Ishikawa (cell line): ENCODE measurements at regions not wholly inside any gene's neighbourhood (a gene's known extent, or its start where the extent isn't known, plus 50 kb on each side); places are given as distances from the start of the nearest gene placed in this dataset.

Source experiments
- CEBPB ChIP-seq: IDR thresholded peaks from 2 replicates; pipeline ENCODE4 v1.6.1; 2012
- CREB1 ChIP-seq: IDR thresholded peaks from 2 replicates; pipeline ENCODE4 v1.6.1; 2012; ENCODE audit warnings: low read depth
- EGR1 ChIP-seq: IDR thresholded peaks from 2 replicates; pipeline ENCODE4 v1.6.1; 2012
- EP300 ChIP-seq: IDR thresholded peaks from 2 replicates; pipeline ENCODE4 v1.6.1; 2012; ENCODE audit warnings: borderline replicate concordance
- FOXM1 ChIP-seq: IDR thresholded peaks from 2 replicates; pipeline ENCODE4 v1.6.1; 2012; ENCODE audit warnings: low read depth, borderline replicate concordance
- NFIC ChIP-seq: IDR thresholded peaks from 2 replicates; pipeline ENCODE4 v1.6.1; 2012
- RAD21 ChIP-seq: IDR thresholded peaks from 2 replicates; pipeline ENCODE4 v1.6.1; 2012; ENCODE audit warnings: low read depth
- TAF1 ChIP-seq: IDR thresholded peaks from 2 replicates; pipeline ENCODE4 v1.6.1; 2012; ENCODE audit warnings: low read depth, mild to moderate bottlenecking
- TCF12 ChIP-seq: IDR thresholded peaks from 2 replicates; pipeline ENCODE4 v1.6.1; 2012; ENCODE audit warnings: low read depth
- TEAD4 ChIP-seq: IDR thresholded peaks from 2 replicates; pipeline ENCODE4 v1.6.1; 2012
- YY1 ChIP-seq: IDR thresholded peaks from 2 replicates; pipeline ENCODE4 v1.6.1; 2012; ENCODE audit warnings: low read depth
- ZBTB7A ChIP-seq: IDR thresholded peaks from 2 replicates; pipeline ENCODE4 v1.6.1; 2012; ENCODE audit warnings: low read depth
- TF ChIP-seq, protein P1 (sequence below): IDR thresholded peaks from 2 replicates; pipeline ENCODE4 v1.6.1; 2012
- TF ChIP-seq, protein P2 (sequence below): IDR thresholded peaks from 2 replicates; pipeline ENCODE4 v1.6.1; 2012; ENCODE audit warnings: low read depth, mild to moderate bottlenecking
- TF ChIP-seq, protein P3 (sequence below): IDR thresholded peaks from 2 replicates; pipeline ENCODE4 v1.6.1; 2012

DNA sequence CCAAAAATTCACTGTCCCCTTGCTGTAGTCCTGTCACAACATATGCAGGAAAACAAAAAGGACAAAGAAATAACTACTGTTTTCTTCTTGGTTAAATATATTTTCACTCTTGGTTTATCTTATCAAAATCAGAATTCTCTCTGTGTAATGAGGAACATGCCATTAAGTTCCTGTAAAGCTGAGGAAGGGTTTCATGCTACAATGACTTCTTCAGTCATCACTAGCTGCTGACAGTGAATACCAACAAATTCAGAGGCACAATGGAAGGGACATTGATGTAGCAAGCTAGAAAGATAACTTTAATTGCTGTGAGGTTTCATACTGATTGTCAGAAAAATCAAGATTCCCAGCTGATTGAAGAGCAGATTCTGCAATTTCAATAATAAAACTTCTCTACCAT, 782.9 kb upstream of the HTR2C start:
- TF ChIP-seq RAD21, result no peak
- TF ChIP-seq, protein P1, sequence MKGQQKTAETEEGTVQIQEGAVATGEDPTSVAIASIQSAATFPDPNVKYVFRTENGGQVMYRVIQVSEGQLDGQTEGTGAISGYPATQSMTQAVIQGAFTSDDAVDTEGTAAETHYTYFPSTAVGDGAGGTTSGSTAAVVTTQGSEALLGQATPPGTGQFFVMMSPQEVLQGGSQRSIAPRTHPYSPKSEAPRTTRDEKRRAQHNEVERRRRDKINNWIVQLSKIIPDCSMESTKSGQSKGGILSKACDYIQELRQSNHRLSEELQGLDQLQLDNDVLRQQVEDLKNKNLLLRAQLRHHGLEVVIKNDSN, result no peak
- TF ChIP-seq TAF1, result no peak
- TF ChIP-seq FOXM1, result no peak
- TF ChIP-seq, protein P2, sequence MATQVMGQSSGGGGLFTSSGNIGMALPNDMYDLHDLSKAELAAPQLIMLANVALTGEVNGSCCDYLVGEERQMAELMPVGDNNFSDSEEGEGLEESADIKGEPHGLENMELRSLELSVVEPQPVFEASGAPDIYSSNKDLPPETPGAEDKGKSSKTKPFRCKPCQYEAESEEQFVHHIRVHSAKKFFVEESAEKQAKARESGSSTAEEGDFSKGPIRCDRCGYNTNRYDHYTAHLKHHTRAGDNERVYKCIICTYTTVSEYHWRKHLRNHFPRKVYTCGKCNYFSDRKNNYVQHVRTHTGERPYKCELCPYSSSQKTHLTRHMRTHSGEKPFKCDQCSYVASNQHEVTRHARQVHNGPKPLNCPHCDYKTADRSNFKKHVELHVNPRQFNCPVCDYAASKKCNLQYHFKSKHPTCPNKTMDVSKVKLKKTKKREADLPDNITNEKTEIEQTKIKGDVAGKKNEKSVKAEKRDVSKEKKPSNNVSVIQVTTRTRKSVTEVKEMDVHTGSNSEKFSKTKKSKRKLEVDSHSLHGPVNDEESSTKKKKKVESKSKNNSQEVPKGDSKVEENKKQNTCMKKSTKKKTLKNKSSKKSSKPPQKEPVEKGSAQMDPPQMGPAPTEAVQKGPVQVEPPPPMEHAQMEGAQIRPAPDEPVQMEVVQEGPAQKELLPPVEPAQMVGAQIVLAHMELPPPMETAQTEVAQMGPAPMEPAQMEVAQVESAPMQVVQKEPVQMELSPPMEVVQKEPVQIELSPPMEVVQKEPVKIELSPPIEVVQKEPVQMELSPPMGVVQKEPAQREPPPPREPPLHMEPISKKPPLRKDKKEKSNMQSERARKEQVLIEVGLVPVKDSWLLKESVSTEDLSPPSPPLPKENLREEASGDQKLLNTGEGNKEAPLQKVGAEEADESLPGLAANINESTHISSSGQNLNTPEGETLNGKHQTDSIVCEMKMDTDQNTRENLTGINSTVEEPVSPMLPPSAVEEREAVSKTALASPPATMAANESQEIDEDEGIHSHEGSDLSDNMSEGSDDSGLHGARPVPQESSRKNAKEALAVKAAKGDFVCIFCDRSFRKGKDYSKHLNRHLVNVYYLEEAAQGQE, result no peak
- no peak for TF ChIP-seq CREB1
- TF ChIP-seq CEBPB, result no peak
- TF ChIP-seq YY1, result no peak
- no peak for TF ChIP-seq ZBTB7A
- TF ChIP-seq EGR1, result no peak
- TF ChIP-seq TCF12, result no peak
- TF ChIP-seq NFIC, result no peak
- no peak for TF ChIP-seq TEAD4
- TF ChIP-seq, protein P3, sequence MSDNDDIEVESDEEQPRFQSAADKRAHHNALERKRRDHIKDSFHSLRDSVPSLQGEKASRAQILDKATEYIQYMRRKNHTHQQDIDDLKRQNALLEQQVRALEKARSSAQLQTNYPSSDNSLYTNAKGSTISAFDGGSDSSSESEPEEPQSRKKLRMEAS, result no peak
- TF ChIP-seq EP300, result no peak

DNA sequence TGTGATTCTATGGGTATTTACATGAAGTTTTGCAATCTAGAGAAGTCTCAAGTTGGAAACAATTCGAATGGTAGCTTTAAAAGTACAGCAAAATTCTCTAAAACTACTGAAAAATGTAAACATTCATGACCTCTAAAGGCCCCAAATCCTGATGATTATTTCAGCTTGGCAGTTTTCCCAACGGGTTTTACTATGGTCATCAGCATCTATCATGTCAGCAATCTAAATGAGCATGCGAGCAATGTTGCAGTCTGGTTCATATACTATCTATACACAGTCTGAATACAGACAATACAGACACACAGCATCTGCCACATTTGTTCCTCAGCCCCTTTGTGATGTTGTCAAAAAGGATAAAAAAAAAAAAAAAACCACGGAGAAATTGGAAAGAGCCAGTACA, 790.3 kb upstream of the HTR2C start:
- TF ChIP-seq EGR1 (no peak), CEBPB (no peak), TAF1 (no peak), TCF12 (no peak)

DNA sequence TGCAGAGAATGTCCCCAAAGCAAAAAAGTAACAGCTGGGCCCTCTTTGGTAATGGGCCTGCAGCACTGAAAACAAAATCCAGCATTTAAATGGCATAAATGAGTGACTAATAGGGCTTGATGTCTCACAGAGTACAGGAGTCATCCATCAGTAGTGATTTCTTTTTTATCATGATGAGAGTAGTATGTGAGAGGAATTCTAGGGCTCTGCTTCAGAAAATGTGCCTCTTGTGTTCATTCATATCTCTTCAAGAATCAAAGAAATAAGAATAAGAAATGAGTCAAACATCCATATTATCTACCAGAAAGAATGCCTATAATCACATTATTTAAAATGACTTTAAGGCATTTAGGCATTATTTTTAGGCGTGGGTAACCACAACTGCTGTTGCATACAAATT, 792.9 kb upstream of the HTR2C start:
- no peak for TF ChIP-seq TCF12
- TF ChIP-seq TEAD4, result no peak
- TF ChIP-seq, protein P2, result no peak
- no peak for TF ChIP-seq ZBTB7A
- TF ChIP-seq, protein P1, result no peak
- TF ChIP-seq RAD21, result no peak
- TF ChIP-seq EP300, result no peak
- TF ChIP-seq EGR1, result no peak
- no peak for TF ChIP-seq NFIC
- TF ChIP-seq CEBPB, result no peak
- no peak for TF ChIP-seq CREB1

DNA sequence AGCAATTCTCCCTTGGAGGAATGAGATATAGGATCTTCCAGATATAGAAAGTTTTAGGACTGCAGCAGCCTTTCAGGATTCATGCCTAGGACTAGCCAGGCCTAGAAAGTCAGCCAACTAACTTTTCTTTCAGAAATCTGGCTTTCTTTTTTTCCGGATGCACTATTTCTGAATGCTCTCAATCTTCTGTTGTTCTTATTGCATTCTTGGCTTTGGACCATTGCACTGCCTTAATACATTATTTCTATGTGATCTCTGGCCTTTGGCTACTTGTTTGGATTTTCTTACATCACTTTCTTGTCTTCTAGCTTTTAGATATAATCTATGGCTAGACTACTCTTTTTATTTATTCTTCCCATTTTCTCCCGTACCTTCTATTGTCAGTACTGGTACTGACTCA, 813.1 kb upstream of the HTR2C start:
- TF ChIP-seq TCF12, result no peak
- no peak for TF ChIP-seq RAD21
- TF ChIP-seq NFIC, result no peak
- TF ChIP-seq TEAD4, result no peak
- no peak for TF ChIP-seq EGR1
- TF ChIP-seq, protein P2, result no peak
- TF ChIP-seq TAF1, result no peak
- TF ChIP-seq YY1, result no peak
- no peak for TF ChIP-seq CREB1
- TF ChIP-seq, protein P1, result no peak
- TF ChIP-seq CEBPB, result no peak
- no peak for TF ChIP-seq ZBTB7A
- TF ChIP-seq FOXM1, result no peak
- TF ChIP-seq EP300, result no peak
- TF ChIP-seq, protein P3, result no peak

DNA sequence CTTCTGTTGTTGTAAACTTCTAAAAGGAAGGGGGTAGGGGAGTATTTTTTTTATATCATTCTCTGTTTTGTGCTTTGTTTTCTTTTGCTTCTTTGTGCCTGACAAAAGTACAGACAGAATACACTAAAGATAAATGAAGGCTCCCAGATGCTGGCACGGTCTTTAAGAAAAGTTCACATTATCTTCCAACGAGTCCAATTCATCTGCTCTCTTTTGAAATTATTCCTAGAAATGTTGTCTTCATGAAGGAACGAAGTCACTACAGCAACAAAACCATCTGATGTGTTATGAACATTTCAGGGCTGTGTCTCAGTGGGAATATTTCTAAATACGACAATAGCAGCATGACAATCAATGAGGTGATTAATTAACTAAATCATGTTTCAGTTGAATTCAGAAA, 813.8 kb upstream of the HTR2C start:
- no peak for TF ChIP-seq TEAD4
- TF ChIP-seq YY1, result no peak
- TF ChIP-seq TAF1, result no peak
- TF ChIP-seq, protein P1, result no peak
- TF ChIP-seq, protein P3, result no peak
- no peak for TF ChIP-seq EGR1
- TF ChIP-seq TCF12, result no peak
- TF ChIP-seq EP300, result no peak
- no peak for TF ChIP-seq RAD21
- no peak for TF ChIP-seq ZBTB7A
- TF ChIP-seq CEBPB, result no peak
- no peak for TF ChIP-seq FOXM1
- no peak for TF ChIP-seq NFIC
- TF ChIP-seq CREB1, result no peak
- TF ChIP-seq, protein P2, result no peak
